NCI-H748 treated with DMSO at 0.1 percent for 48 hours (cell line): ENCODE measurements at regions not wholly inside any gene's neighbourhood (a gene's known extent, or its start where the extent isn't known, plus 50 kb on each side); places are given as distances from the start of the nearest gene placed in this dataset.
"Not testable (repeated sequence)": the region's sequence is repeated elsewhere in the genome, so short reads cannot be mapped to it uniquely, and the experiment has no call there.

Experiments used
- DNase-seq: peaks from one replicate; lab custom pipeline; 2025; lab: John Stamatoyannopoulos, UW

GRCh38 chrX:31014474-31014873 lies 57.4 kb downstream of the FTHL17 start:
- DNase-seq: not testable (repeated sequence)

GRCh38 chrX:31012509-31013025 lies 59.3 kb downstream of the FTHL17 start:
- no peak for DNase-seq

GRCh38 chrX:31007321-31007720 lies 64.5 kb downstream of the FTHL17 start:
- no peak for DNase-seq

- no peak for DNase-seq
These were observed 65.8 kb downstream of the FTHL17 start for GRCh38 chrX:31006027-31006426.

GRCh38 chrX:30997411-30997810 lies 74.4 kb downstream of the FTHL17 start:
- DNase-seq: no peak

DNA sequence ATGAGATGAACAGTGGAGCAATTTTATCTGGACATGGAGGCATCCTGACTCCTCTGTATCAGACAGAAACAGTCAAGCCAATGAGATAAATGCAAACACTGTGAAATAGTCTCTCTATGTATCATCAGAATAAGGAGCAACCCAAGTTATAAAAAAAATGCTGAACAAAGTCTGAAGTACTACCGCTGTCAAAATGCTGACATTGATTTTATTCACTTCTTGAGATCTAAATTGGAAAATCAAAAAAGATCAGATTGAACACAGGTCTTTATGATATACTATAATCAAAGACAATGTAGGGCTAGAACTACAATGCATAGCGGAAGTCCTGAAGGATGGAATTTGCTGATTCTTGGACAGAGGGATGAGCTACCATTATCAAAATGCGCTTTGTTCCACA lies 76.1 kb downstream of the FTHL17 start:
- no peak for DNase-seq

- DNase-seq: no peak
These were observed 76.7 kb downstream of the FTHL17 start for GRCh38 chrX:30995060-30995700.

DNA sequence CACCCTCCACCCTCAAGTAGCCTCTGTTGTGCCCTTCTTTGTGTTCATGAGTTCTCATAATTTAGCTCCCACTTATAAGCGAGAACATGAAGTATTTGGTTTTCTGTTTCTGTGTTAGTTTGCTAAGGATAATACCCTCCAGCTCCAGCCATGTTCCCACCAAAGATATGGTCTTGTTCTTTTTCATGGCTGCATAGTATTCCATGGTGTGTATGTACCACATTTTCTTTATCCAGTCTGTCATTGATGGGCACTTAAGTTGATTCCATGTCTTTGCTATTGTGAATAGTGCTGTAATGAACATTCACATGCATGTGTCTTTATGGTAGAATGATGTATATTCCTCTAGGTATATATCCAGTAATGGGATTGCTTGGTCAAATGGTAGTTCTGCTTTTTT lies 77.8 kb downstream of the FTHL17 start:
- not testable (repeated sequence) for DNase-seq

DNA sequence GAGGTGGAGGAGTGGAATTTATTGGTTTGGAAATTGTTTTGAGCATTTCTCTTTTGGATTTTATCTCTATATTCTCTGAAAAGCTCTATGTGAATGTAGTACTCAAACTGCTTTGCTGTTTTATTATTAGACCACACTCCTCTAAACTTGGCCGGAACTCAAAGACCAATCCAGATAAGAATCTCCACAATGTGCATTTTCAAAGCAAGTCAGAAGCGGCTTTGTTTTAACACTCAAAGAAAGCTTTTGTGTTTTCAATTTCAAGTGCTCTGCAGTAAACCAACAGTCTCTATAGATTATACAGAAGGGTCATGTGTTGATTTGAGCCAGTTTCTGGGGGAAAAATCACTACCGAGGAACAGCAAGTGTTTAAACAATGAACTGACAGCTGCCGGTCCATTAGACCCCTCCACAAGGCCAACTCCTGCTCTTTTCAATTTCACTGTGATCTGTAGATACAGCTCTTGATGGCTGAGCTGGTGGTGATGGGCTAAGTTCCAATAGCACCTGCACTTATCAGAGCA lies 79.4 kb downstream of the FTHL17 start:
- peak; percentile 18 for DNase-seq

GRCh38 chrX:30990361-30990760 lies 81.5 kb downstream of the FTHL17 start:
- no peak for DNase-seq

- DNase-seq: no peak
These were observed 89.4 kb downstream of the FTHL17 start for GRCh38 chrX:30982467-30982866.

GRCh38 chrX:30981968-30982367 lies 89.9 kb downstream of the FTHL17 start:
- no peak for DNase-seq

GRCh38 chrX:30979271-30979670 lies 90.2 kb upstream of the TAB3 start:
- no peak for DNase-seq

GRCh38 chrX:30975467-30975866 lies 86.4 kb upstream of the TAB3 start:
- DNase-seq: no peak

DNA sequence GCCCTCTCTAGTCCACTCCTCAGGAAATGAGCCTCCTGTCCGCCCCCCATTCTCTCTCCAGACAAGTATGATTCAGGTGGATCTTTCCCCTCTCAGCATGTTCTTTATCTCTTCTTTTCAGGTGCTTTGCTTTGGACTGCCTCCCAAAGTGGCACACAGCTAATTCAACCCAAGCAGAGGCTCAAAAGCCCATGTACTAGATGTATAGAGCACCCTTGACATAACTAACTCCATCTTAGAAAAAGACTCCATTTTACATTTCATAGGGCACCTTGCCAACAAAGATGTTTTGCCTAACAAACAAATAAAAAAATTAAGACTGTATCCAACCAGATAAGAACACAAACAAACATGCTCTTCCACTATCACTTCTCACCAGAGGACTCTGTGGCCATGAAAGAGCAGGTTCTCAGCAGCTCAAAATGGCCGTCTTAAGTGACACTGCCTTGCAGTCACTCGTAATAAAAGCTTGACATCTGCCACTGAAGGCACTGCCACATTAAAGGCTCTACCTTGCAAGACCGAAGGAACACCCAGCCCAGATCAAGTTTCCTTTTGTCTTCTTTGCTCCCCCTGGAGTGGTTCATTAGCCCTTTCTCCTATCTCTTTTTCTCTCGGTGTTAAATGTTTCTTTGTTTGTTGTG lies 84.9 kb upstream of the TAB3 start:
- DNase-seq: no peak

- peak; percentile 12 for DNase-seq
These were observed 82.9 kb upstream of the TAB3 start for GRCh38 chrX:30971774-30972603.

DNA sequence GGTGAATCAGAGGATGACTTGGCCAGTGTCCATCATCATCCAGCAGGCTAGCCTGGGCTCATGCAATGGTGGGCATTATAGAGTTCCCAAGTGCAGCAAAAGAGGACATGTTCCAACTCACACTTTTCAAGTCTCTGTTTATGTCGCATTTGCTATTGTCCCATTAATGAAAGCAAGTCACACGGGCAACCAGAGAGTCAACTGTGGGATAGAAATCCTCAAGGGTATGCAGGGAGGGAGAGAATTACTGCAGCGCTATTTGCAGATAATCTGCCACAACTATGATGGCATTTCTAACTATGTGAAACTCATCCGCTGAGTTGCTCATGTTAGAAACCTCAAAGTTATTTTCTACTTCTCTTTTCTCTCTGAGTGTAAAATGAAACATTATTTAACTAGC lies 78.5 kb upstream of the TAB3 start:
- DNase-seq: no peak

- DNase-seq: no peak
These were observed 76.7 kb upstream of the TAB3 start for GRCh38 chrX:30965767-30966166.

GRCh38 chrX:30961387-30962174 lies 72.5 kb upstream of the TAB3 start:
- no peak for DNase-seq

DNA sequence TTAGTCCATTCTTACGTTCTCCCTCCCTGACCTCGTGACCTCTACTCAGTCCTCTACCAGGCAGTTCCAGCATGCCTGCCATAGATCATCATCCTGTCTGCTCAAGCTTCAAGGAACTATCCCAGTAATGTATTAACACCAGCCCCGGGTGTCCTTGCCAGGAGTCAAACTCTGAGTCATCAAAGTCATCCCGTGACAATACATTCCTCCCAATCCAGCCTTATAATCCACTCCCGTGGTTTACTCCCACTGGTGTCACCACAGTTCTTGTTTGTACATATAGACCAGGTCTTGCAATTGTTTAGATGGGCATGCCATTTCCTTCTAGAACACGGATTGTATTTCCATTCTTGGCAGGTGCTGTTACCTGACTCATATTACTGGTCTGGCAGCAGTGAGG lies 68.7 kb upstream of the TAB3 start:
- no peak for DNase-seq

DNA sequence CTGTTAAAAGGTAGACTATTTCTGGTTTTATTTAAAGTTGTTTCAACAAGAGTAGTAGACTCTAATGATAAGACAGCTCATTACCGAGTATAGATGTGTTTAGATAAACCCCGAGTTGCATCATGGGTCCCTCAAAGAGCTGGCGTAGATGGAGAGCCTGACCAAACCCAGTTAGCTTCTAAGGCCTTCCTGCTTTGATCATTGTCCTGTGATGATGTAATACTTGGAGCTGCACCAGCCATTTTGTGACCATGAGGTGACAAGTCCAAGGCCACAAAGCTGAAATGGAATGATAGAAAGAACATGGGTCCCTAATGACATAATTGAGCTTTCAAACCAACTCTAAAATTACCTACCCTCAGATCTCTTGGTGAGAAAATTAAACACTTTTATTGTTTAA lies 66.6 kb upstream of the TAB3 start:
- no peak for DNase-seq

GRCh38 chrX:30951003-30951402 lies 61.9 kb upstream of the TAB3 start:
- DNase-seq: no peak
